GM23248 (cell line): ENCODE measurements at regions not wholly inside any gene's neighbourhood (a gene's known extent, or its start where the extent isn't known, plus 50 kb on each side); places are given as distances from the start of the nearest gene placed in this dataset.

Source experiments
- EZH2 ChIP-seq: fragments of 200-600 bp; sonication (generic); IDR thresholded peaks from 2 replicates; pipeline ENCODE4 v1.6.1; 2018; ENCODE audit warnings: antibody characterized with exemption, mild to moderate bottlenecking; ENCODE audit not compliant: insufficient read depth, poor library complexity, severe bottlenecking
- EZH2phosphoT487 ChIP-seq: fragments of 200-600 bp; sonication (generic); IDR thresholded peaks from 2 replicates; pipeline ENCODE4 v1.6.1; 2018; ENCODE audit warnings: antibody characterized with exemption, moderate library complexity, mild to moderate bottlenecking, low read depth; ENCODE audit not compliant: insufficient read depth

- TF ChIP-seq EZH2 = no peak
- TF ChIP-seq EZH2phosphoT487 = no peak
Observed at GRCh38 chr6:125511809-125512396, 210.1 kb upstream of the HDDC2 start.
